ENCODE measurements at regions not wholly inside any gene's neighbourhood (a gene's known extent, or its start where the extent isn't known, plus 50 kb on each side); places are given as distances from the start of the nearest gene placed in this dataset.

- Mint-ChIP-seq H3K27ac (no peak overlapping the region), H3K27me3 (ENCODE audit: low read depth) (no peaks in the 10 kb centered on the region), H3K9me3 (peaks cover 2% of the 10 kb centered on the region)
Observed at GRCh38 chr2:236403811-236404210, 139.6 kb upstream of the ASB18 start.

GRCh38 chr2:236404346-236404745 lies 140.1 kb upstream of the ASB18 start:
- H3K36me3 Mint-ChIP-seq (ENCODE audit: low read depth): no peaks in the 10 kb centered on the region
- peaks cover 3% of the 10 kb centered on the region for H3K9me3 Mint-ChIP-seq
- H3K27me3 Mint-ChIP-seq (ENCODE audit: low read depth): no peaks in the 10 kb centered on the region

More at GRCh38 chr2:236403811-236404210, 139.6 kb upstream of the ASB18 start:
- Mint-ChIP-seq H3K36me3 (ENCODE audit: low read depth) (no peaks in the 10 kb centered on the region), H3K4me1 (ENCODE audit: low read depth) (no peaks in the 10 kb centered on the region), H3K4me3 (no peak overlapping the region)

GRCh38 chr2:236405357-236405756 lies 141.2 kb upstream of the ASB18 start:
- no peaks in the 10 kb centered on the region for H3K4me1 Mint-ChIP-seq (ENCODE audit: low read depth)
- H3K27me3 Mint-ChIP-seq (ENCODE audit: low read depth): no peaks in the 10 kb centered on the region
- H3K9me3 Mint-ChIP-seq: peaks cover 3% of the 10 kb centered on the region
- no peak overlapping the region for H3K4me3 Mint-ChIP-seq
- H3K27ac Mint-ChIP-seq: no peak overlapping the region
- H3K36me3 Mint-ChIP-seq (ENCODE audit: low read depth): no peaks in the 10 kb centered on the region

More at GRCh38 chr2:236404346-236404745, 140.1 kb upstream of the ASB18 start:
- Mint-ChIP-seq H3K4me1 (ENCODE audit: low read depth) (no peaks in the 10 kb centered on the region), H3K4me3 (no peak overlapping the region), H3K27ac (no peak overlapping the region)

GRCh38 chr2:236408090-236408489 lies 143.9 kb upstream of the ASB18 start:
- H3K9me3 Mint-ChIP-seq: peaks cover 8% of the 10 kb centered on the region
- H3K36me3 Mint-ChIP-seq (ENCODE audit: low read depth): no peaks in the 10 kb centered on the region
- no peaks in the 10 kb centered on the region for H3K4me1 Mint-ChIP-seq (ENCODE audit: low read depth)
- no peak overlapping the region for H3K4me3 Mint-ChIP-seq
- no peaks in the 10 kb centered on the region for H3K27me3 Mint-ChIP-seq (ENCODE audit: low read depth)
- no peak overlapping the region for H3K27ac Mint-ChIP-seq

- Mint-ChIP-seq H3K27me3 (ENCODE audit: low read depth) (no peaks in the 10 kb centered on the region), H3K4me3 (no peak overlapping the region), H3K4me1 (ENCODE audit: low read depth) (no peaks in the 10 kb centered on the region), H3K27ac (no peak overlapping the region), H3K36me3 (ENCODE audit: low read depth) (no peaks in the 10 kb centered on the region), H3K9me3 (peaks cover 8% of the 10 kb centered on the region)
Observed at GRCh38 chr2:236408786-236409185, 144.6 kb upstream of the ASB18 start.

GRCh38 chr2:236415684-236416444 lies 151.7 kb upstream of the ASB18 start:
- Mint-ChIP-seq H3K4me1 (ENCODE audit: low read depth) (no peaks in the 10 kb centered on the region), H3K4me3 (no peak overlapping the region), H3K9me3 (peaks cover 4% of the 10 kb centered on the region), H3K27ac (no peak overlapping the region), H3K36me3 (ENCODE audit: low read depth) (no peaks in the 10 kb centered on the region), H3K27me3 (ENCODE audit: low read depth) (peaks cover 4% of the 10 kb centered on the region)

- Mint-ChIP-seq H3K27me3 (ENCODE audit: low read depth) (peaks cover 4% of the 10 kb centered on the region), H3K4me3 (no peak overlapping the region), H3K36me3 (ENCODE audit: low read depth) (no peaks in the 10 kb centered on the region), H3K27ac (no peak overlapping the region), H3K4me1 (ENCODE audit: low read depth) (no peaks in the 10 kb centered on the region), H3K9me3 (peaks cover 4% of the 10 kb centered on the region)
Observed at GRCh38 chr2:236417150-236417549, 152.5 kb upstream of the ACKR3 start.

- no peak overlapping the region for H3K4me3 Mint-ChIP-seq
- H3K4me1 Mint-ChIP-seq (ENCODE audit: low read depth): no peaks in the 10 kb centered on the region
- H3K27ac Mint-ChIP-seq: no peak overlapping the region
- no peaks in the 10 kb centered on the region for H3K9me3 Mint-ChIP-seq
- no peaks in the 10 kb centered on the region for H3K36me3 Mint-ChIP-seq (ENCODE audit: low read depth)
- H3K27me3 Mint-ChIP-seq (ENCODE audit: low read depth): peaks cover 7% of the 10 kb centered on the region
Observed at GRCh38 chr2:236430584-236430983, 139.0 kb upstream of the ACKR3 start.

- Mint-ChIP-seq H3K27ac (no peak overlapping the region), H3K27me3 (ENCODE audit: low read depth) (peaks cover 3% of the 10 kb centered on the region), H3K9me3 (no peaks in the 10 kb centered on the region), H3K36me3 (ENCODE audit: low read depth) (no peaks in the 10 kb centered on the region), H3K4me3 (no peak overlapping the region), H3K4me1 (ENCODE audit: low read depth) (no peaks in the 10 kb centered on the region)
Observed at GRCh38 chr2:236434593-236434992, 135.0 kb upstream of the ACKR3 start.

GRCh38 chr2:236440110-236440881 lies 129.3 kb upstream of the ACKR3 start:
- Mint-ChIP-seq H3K4me1 (ENCODE audit: low read depth) (no peaks in the 10 kb centered on the region), H3K36me3 (ENCODE audit: low read depth) (no peaks in the 10 kb centered on the region), H3K27me3 (ENCODE audit: low read depth) (peaks cover 3% of the 10 kb centered on the region), H3K9me3 (no peaks in the 10 kb centered on the region), H3K4me3 (no peak overlapping the region), H3K27ac (no peak overlapping the region)

GRCh38 chr2:236444187-236444586 lies 125.4 kb upstream of the ACKR3 start:
- Mint-ChIP-seq H3K27ac (no peak overlapping the region), H3K27me3 (ENCODE audit: low read depth) (peaks cover 3% of the 10 kb centered on the region), H3K9me3 (no peaks in the 10 kb centered on the region), H3K4me1 (ENCODE audit: low read depth) (no peaks in the 10 kb centered on the region), H3K4me3 (no peak overlapping the region), H3K36me3 (ENCODE audit: low read depth) (no peaks in the 10 kb centered on the region)

GRCh38 chr2:236445678-236446077 lies 123.9 kb upstream of the ACKR3 start:
- Mint-ChIP-seq H3K27me3 (ENCODE audit: low read depth) (no peaks in the 10 kb centered on the region), H3K36me3 (ENCODE audit: low read depth) (no peaks in the 10 kb centered on the region)

GRCh38 chr2:236446521-236446920 lies 123.1 kb upstream of the ACKR3 start:
- Mint-ChIP-seq H3K27me3 (ENCODE audit: low read depth) (no peaks in the 10 kb centered on the region), H3K27ac (no peak overlapping the region), H3K9me3 (no peaks in the 10 kb centered on the region)

More at GRCh38 chr2:236445678-236446077, 123.9 kb upstream of the ACKR3 start:
- H3K9me3 Mint-ChIP-seq: no peaks in the 10 kb centered on the region
- no peak overlapping the region for H3K27ac Mint-ChIP-seq
- H3K4me3 Mint-ChIP-seq: no peak overlapping the region
- no peaks in the 10 kb centered on the region for H3K4me1 Mint-ChIP-seq (ENCODE audit: low read depth)

GRCh38 chr2:236449167-236449761 lies 120.4 kb upstream of the ACKR3 start:
- H3K9me3 Mint-ChIP-seq: no peaks in the 10 kb centered on the region
- no peak overlapping the region for H3K27ac Mint-ChIP-seq
- peaks cover 4% of the 10 kb centered on the region for H3K27me3 Mint-ChIP-seq (ENCODE audit: low read depth)
- no peak overlapping the region for H3K4me3 Mint-ChIP-seq
- no peaks in the 10 kb centered on the region for H3K4me1 Mint-ChIP-seq (ENCODE audit: low read depth)
- no peaks in the 10 kb centered on the region for H3K36me3 Mint-ChIP-seq (ENCODE audit: low read depth)

More at GRCh38 chr2:236446521-236446920, 123.1 kb upstream of the ACKR3 start:
- Mint-ChIP-seq H3K4me1 (ENCODE audit: low read depth) (no peaks in the 10 kb centered on the region), H3K4me3 (no peak overlapping the region), H3K36me3 (ENCODE audit: low read depth) (no peaks in the 10 kb centered on the region)

GRCh38 chr2:236452238-236452637 lies 117.4 kb upstream of the ACKR3 start:
- peaks cover 4% of the 10 kb centered on the region for H3K27me3 Mint-ChIP-seq (ENCODE audit: low read depth)
- H3K9me3 Mint-ChIP-seq: peaks cover under 1% of the 10 kb centered on the region
- H3K4me1 Mint-ChIP-seq (ENCODE audit: low read depth): no peaks in the 10 kb centered on the region
- H3K27ac Mint-ChIP-seq: no peak overlapping the region
- no peaks in the 10 kb centered on the region for H3K36me3 Mint-ChIP-seq (ENCODE audit: low read depth)
- H3K4me3 Mint-ChIP-seq: no peak overlapping the region

Measured in T-helper 1 cell treated with Interleukin-12 subunit alpha and Interleukin-12 subunit beta and Interleukin-4 antibody, amounts not matched to agents 30 μg/mL and 1 μg/mL, for 36 hours (primary cell).